Stimulated activated naive B cell treated with anti-CD40 and anti-IgM and Interleukin-4, amounts not matched to agents 10 μg/mL and 1 μg/mL and 100 μg/mL, for 72 hours (primary cell): ENCODE measurements at regions not wholly inside any gene's neighbourhood (a gene's known extent, or its start where the extent isn't known, plus 50 kb on each side); places are given as distances from the start of the nearest gene placed in this dataset.
"Not testable (repeated sequence)": the region's sequence is repeated elsewhere in the genome, so short reads cannot be mapped to it uniquely, and the experiment has no call there.

Experiments
- ATAC-seq, 2 donors: fragments of 150-1000 bp; cut with Tn5 transposase; replicated peaks; 2 replicates each; pipeline ENCODE4 v1.10.0; 2021; ENCODE audit warnings: moderate library complexity in 1 of 2
- DNase-seq: peaks from one replicate; pipeline ENCODE4 v3.0.0; 2021
- H3K27ac Mint-ChIP-seq: one replicate; pipeline ENCODE4 v1.8.0; 2022; ENCODE audit warnings: mild to moderate bottlenecking, mixed read lengths
- H3K27me3 Mint-ChIP-seq, 2 donors: one replicate each; pipeline ENCODE4 v1.8.0; 2022; ENCODE audit warnings: mixed read lengths in 2 of 2
- H3K36me3 Mint-ChIP-seq, 2 donors: one replicate each; pipeline ENCODE4 v1.8.0; 2022; ENCODE audit warnings: mixed read lengths in 2 of 2, mild to moderate bottlenecking in 1 of 2
- H3K4me1 Mint-ChIP-seq, 2 donors: one replicate each; pipeline ENCODE4 v1.8.0; 2022; ENCODE audit warnings: mixed read lengths in 2 of 2, mild to moderate bottlenecking in 1 of 2
- H3K4me3 Mint-ChIP-seq, 2 donors: one replicate each; pipeline ENCODE4 v1.8.0; 2022; ENCODE audit warnings: mild to moderate bottlenecking in 2 of 2, mixed read lengths in 2 of 2, moderate library complexity in 1 of 2
- H3K9me3 Mint-ChIP-seq, 2 donors: one replicate each; pipeline ENCODE4 v1.8.0; 2022; ENCODE audit warnings: mixed read lengths in 2 of 2, mild to moderate bottlenecking in 1 of 2

DNA sequence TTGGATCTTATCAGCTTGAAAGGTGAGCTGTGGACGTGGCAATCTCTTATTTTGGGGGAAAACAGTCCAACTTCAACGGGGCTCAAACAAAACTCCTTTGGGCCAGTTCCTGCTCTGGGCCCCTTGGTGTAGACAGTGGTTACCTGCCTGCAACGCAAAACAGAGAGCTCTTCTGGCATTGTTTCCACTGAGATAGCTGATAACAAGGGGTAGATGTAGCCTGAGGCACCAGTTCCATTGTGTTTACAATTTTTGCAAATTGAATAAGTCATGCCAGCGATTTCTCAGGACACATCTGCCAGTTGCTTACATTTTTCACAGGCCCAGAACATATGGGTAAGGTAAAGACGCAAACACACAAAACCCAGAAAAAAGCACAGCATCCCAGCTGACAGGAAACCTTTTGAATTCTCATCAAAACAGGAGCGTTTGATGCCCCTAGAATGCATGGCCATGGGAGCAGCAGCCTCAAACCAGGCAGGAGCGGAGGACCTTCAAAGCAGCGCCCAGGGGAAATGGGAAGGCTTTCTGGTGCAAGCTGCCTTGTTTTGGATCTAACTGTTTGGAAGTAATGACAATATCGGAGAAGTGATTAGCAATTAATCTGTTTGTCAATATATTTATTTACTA lies 259.7 kb downstream of the AACS start:
- H3K27me3 Mint-ChIP-seq = peaks cover 39% of the 10 kb centered on the region in 2 donors
- H3K4me3 Mint-ChIP-seq = no peak overlapping the region
- ATAC-seq (no peak), DNase-seq (no peak)
- no peaks in the 10 kb centered on the region for H3K4me1 Mint-ChIP-seq
- no peak overlapping the region for H3K27ac Mint-ChIP-seq
- H3K9me3 Mint-ChIP-seq = peaks cover 11% of the 10 kb centered on the region in 2 donors
- H3K36me3 Mint-ChIP-seq = no peaks in the 10 kb centered on the region

- ATAC-seq (no peak), DNase-seq (no peak)
- Mint-ChIP-seq H3K27ac (no peak overlapping the region), H3K27me3 (peaks cover 49 to 52% of the 10 kb centered on the region in 2 donors), H3K36me3 (no peaks in the 10 kb centered on the region), H3K9me3 (peaks cover 6 to 7% of the 10 kb centered on the region in 2 donors), H3K4me1 (no peaks in the 10 kb centered on the region), H3K4me3 (no peak overlapping the region)
Observed at GRCh38 chr12:125329239-125330102, 264.2 kb downstream of the AACS start.

GRCh38 chr12:125330645-125331341 lies 265.6 kb downstream of the AACS start:
- no peaks in the 10 kb centered on the region for H3K36me3 Mint-ChIP-seq
- H3K9me3 Mint-ChIP-seq = peaks cover 6 to 7% of the 10 kb centered on the region in 2 donors
- ATAC-seq (peak; percentile 82 to 84), DNase-seq (peak; percentile 47)
- peak overlapping the region in 1 of 2 donors; percentile 31 for H3K4me3 Mint-ChIP-seq
- H3K27me3 Mint-ChIP-seq = peaks cover 56 to 57% of the 10 kb centered on the region in 2 donors
- no peaks in the 10 kb centered on the region for H3K4me1 Mint-ChIP-seq
- no peak overlapping the region for H3K27ac Mint-ChIP-seq

DNA sequence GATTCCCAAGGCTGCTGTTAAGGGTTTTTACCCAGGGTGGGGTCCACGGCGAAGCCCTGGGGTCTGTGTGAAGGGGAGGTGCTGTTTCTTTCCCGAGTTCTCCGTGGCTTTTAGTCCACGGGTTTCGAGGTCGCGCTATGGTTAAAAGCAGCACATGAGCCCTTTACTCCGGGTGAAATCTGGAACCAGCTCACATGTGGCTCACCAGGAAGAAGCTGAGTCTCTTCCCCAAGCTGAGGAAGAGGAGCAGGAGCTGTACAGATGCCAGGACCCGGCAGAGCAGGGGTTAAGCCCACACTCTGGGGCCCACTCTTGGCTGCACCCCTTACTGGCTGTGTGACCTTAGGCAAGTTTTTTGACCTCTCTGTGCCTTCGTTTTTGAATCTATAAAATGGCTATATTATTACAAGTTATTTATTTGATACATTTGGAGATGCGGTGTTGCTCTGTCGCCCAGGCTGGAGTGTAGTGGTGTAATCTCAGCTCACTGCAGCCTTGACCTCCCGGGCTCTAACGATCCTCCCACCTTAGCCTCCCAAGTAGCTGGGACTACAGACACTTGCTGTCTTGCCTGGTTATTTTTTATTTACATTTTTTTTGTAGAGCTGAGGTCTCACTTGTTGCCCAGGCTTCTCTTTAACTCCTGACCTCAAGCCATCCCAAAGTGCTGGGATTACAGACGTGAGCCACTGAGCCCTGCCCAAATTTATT lies 266.3 kb downstream of the AACS start:
- no peak overlapping the region for H3K4me3 Mint-ChIP-seq

GRCh38 chr12:125332900-125333299 lies 267.7 kb downstream of the AACS start:
- ATAC-seq = no peak
- no peak for DNase-seq
- peaks cover 6 to 7% of the 10 kb centered on the region in 2 donors for H3K9me3 Mint-ChIP-seq
- no peaks in the 10 kb centered on the region for H3K4me1 Mint-ChIP-seq
- no peak overlapping the region for H3K27ac Mint-ChIP-seq
- H3K36me3 Mint-ChIP-seq = no peaks in the 10 kb centered on the region
- H3K4me3 Mint-ChIP-seq = no peak overlapping the region
- H3K27me3 Mint-ChIP-seq = peaks cover 48 to 49% of the 10 kb centered on the region in 2 donors

More for the DNA sequence above, 266.3 kb downstream of the AACS start:
- Mint-ChIP-seq H3K9me3 (peaks cover 6 to 7% of the 10 kb centered on the region in 2 donors), H3K27me3 (peaks cover 56 to 58% of the 10 kb centered on the region in 2 donors), H3K27ac (no peak overlapping the region), H3K4me1 (no peaks in the 10 kb centered on the region), H3K36me3 (no peaks in the 10 kb centered on the region)
- DNase-seq (no peak), ATAC-seq (no peak)

DNA sequence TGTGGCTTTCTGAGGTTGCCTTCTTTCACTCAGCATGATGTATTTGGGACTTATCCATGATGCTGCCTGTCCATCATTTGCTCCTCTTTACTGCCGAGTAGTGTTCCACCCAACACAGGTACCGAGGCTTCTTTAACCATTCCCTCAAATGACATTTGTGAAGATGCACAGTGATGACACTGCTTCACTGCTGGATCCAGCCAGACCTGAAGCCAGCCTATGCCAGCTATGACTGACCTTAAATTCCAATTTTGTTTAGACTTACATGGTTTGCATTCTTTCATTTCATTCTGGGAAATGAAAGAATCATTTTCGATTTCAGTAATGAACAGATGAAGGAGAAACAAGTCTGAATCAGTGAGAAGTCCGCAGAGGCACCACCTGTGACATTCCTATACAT lies 271.0 kb downstream of the AACS start:
- Mint-ChIP-seq H3K36me3 (no peaks in the 10 kb centered on the region), H3K27ac (no peak overlapping the region), H3K4me3 (no peak overlapping the region), H3K4me1 (no peaks in the 10 kb centered on the region), H3K27me3 (peaks cover 26 to 41% of the 10 kb centered on the region in 2 donors), H3K9me3 (no peaks in the 10 kb centered on the region)
- ATAC-seq = no peak
- DNase-seq = no peak

DNA sequence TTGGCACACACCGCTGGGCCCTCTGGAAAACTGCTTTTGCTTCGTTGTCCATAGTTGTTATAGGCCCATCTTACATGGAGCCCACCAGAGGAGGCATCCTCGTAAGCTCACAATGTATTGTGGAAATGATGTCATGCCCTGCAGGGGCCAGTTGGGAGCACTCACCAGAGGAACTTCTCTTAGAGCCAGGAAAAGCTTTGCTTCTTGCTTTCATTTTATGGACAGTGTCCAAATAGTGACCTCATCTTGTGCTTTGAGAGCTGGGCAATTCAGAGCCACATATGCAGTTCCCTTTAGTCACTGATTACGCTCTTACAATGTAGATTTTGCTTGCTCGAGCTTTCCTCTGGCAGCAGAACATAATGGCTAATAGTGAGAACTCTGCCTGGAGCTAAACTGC lies 275.6 kb downstream of the AACS start:
- no peaks in the 10 kb centered on the region for H3K4me1 Mint-ChIP-seq
- peaks cover 20 to 29% of the 10 kb centered on the region in 2 donors for H3K27me3 Mint-ChIP-seq
- DNase-seq (no peak), ATAC-seq (no peak)
- H3K9me3 Mint-ChIP-seq = no peaks in the 10 kb centered on the region
- no peak overlapping the region for H3K27ac Mint-ChIP-seq
- no peak overlapping the region for H3K4me3 Mint-ChIP-seq
- H3K36me3 Mint-ChIP-seq = no peaks in the 10 kb centered on the region

GRCh38 chr12:125341422-125341821 lies 276.2 kb downstream of the AACS start:
- no peaks in the 10 kb centered on the region for H3K9me3 Mint-ChIP-seq
- no peak overlapping the region for H3K27ac Mint-ChIP-seq
- no peak for DNase-seq
- peaks cover 20 to 26% of the 10 kb centered on the region in 2 donors for H3K27me3 Mint-ChIP-seq
- ATAC-seq = no peak
- H3K4me3 Mint-ChIP-seq = no peak overlapping the region
- H3K4me1 Mint-ChIP-seq = no peaks in the 10 kb centered on the region
- H3K36me3 Mint-ChIP-seq = no peaks in the 10 kb centered on the region

DNA sequence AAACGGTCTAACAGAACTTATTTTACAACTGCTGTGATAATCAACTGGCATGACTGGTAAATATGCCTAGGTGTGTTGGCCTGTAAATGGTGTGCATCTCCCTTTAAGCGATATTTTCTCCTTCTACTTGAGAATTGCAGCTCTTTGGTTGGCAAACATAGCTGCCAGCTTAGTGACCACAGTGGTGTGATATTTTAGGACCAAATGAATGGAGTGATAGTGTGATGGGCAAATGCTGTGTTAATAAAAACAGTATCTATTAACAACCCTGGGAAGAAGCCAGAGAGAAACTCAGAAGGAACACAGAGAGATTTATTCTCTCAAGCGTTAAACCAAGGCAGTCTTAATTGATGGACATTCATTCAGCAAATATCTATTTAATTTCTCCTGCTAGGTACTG lies 278.4 kb downstream of the AACS start:
- Mint-ChIP-seq H3K36me3 (no peaks in the 10 kb centered on the region), H3K4me1 (peaks cover 0 to 1% of the 10 kb centered on the region in 2 donors), H3K27me3 (peaks cover 15 to 23% of the 10 kb centered on the region in 2 donors), H3K9me3 (no peaks in the 10 kb centered on the region), H3K27ac (no peak overlapping the region), H3K4me3 (no peak overlapping the region)
- DNase-seq = no peak
- ATAC-seq = no peak

- peak; percentile 4 for DNase-seq
- no peak overlapping the region for H3K27ac Mint-ChIP-seq
- no peak overlapping the region for H3K4me3 Mint-ChIP-seq
- H3K4me1 Mint-ChIP-seq = peaks cover 0 to 1% of the 10 kb centered on the region in 2 donors
- peaks cover 32 to 36% of the 10 kb centered on the region in 2 donors for H3K27me3 Mint-ChIP-seq
- H3K9me3 Mint-ChIP-seq = no peaks in the 10 kb centered on the region
- no peaks in the 10 kb centered on the region for H3K36me3 Mint-ChIP-seq
- peak; percentile 74 to 89 for ATAC-seq
Observed at GRCh38 chr12:125346362-125346761, 281.1 kb downstream of the AACS start.

GRCh38 chr12:125351788-125352187 lies 286.6 kb downstream of the AACS start:
- H3K36me3 Mint-ChIP-seq = no peaks in the 10 kb centered on the region
- peaks cover 0 to 1% of the 10 kb centered on the region in 2 donors for H3K9me3 Mint-ChIP-seq
- peaks cover 29 to 37% of the 10 kb centered on the region in 2 donors for H3K27me3 Mint-ChIP-seq
- H3K27ac Mint-ChIP-seq = no peak overlapping the region
- no peak overlapping the region for H3K4me3 Mint-ChIP-seq
- H3K4me1 Mint-ChIP-seq = peaks cover 0 to 1% of the 10 kb centered on the region in 2 donors
- no peak for DNase-seq
- ATAC-seq = no peak

- H3K4me1 Mint-ChIP-seq, H3K27ac Mint-ChIP-seq, H3K36me3 Mint-ChIP-seq, H3K4me3 Mint-ChIP-seq, ATAC-seq, H3K9me3 Mint-ChIP-seq, DNase-seq: not testable (repeated sequence)
- peaks cover 29 to 39% of the 10 kb centered on the region in 2 donors for H3K27me3 Mint-ChIP-seq
Observed at GRCh38 chr12:125353002-125353401, 287.8 kb downstream of the AACS start.

- H3K4me3 Mint-ChIP-seq = no peak overlapping the region
- no peaks in the 10 kb centered on the region for H3K4me1 Mint-ChIP-seq
- H3K27ac Mint-ChIP-seq = no peak overlapping the region
Observed at GRCh38 chr12:125353871-125354270, 288.6 kb downstream of the AACS start.

DNA sequence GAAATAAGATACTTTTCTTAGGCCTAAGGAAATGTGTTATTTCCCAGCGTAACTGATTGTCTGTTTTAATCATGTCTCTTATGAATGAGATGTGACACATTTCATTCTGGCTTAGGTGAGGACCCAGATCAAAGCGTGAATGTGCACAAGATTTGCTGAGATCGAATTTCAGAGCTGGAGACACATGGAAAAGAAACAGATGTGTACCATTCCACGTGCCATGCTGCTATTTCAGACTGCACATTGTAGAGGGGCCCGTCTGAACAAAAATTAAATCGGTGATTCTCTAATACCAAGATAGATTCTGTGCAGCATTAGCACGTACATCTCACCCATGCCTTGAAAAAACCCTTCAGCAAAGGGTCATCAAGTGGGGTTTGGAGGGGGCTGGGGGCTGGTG lies 290.4 kb downstream of the AACS start:
- Mint-ChIP-seq H3K9me3 (peaks cover 0 to 1% of the 10 kb centered on the region in 2 donors), H3K36me3 (no peaks in the 10 kb centered on the region), H3K27ac (no peak overlapping the region), H3K4me3 (no peak overlapping the region), H3K4me1 (no peaks in the 10 kb centered on the region), H3K27me3 (peaks cover 14 to 21% of the 10 kb centered on the region in 2 donors)
- no peak for ATAC-seq
- no peak for DNase-seq

More at GRCh38 chr12:125353871-125354270, 288.6 kb downstream of the AACS start:
- peaks cover 29 to 36% of the 10 kb centered on the region in 2 donors for H3K27me3 Mint-ChIP-seq
- H3K9me3 Mint-ChIP-seq = peaks cover 0 to 1% of the 10 kb centered on the region in 2 donors
- no peak for ATAC-seq
- H3K36me3 Mint-ChIP-seq = no peaks in the 10 kb centered on the region
- no peak for DNase-seq
